OCI-LY7 (cell line): ENCODE measurements at regions not wholly inside any gene's neighbourhood (a gene's known extent, or its start where the extent isn't known, plus 50 kb on each side); places are given as distances from the start of the nearest gene placed in this dataset.

Experiments
- BruUV-seq: library from RNA; stranded (reverse); fragments of 400-500 nt; replicated peaks from 2 replicates; lab custom pipeline; 2021; lab: Mats Ljungman, UMichigan
- CTCF ChIA-PET: fragments of 300-600 bp; sonication (Branson Sonifier 250); formaldehyde crosslinking; loops from one replicate; lab custom pipeline; 2022; ENCODE audit warnings: antibody characterized with exemption; ENCODE audit not compliant: unreplicated experiment; lab: Charles Lee
- POLR2A ChIA-PET: fragments of 300-600 bp; sonication (Branson Sonifier 250); formaldehyde crosslinking; loops from one replicate; lab custom pipeline; 2022; ENCODE audit warnings: antibody characterized with exemption; lab: Charles Lee
- DNase-seq: peaks from one replicate; pipeline ENCODE4 v3.0.0-alpha.2; 2015; ENCODE audit warnings: low spot score
- H2AFZ ChIP-seq: fragments of 200-600 bp; sonication (generic), shearing (Covaris generic); 2 replicates; pipeline ENCODE4 v1.6.1; 2014; ENCODE audit warnings: mild to moderate bottlenecking, antibody characterized with exemption, low read length, moderate library complexity
- H3K27ac ChIP-seq: fragments of 200-600 bp; sonication (generic); 2 replicates; pipeline ENCODE4 v1.5.1; 2014; ENCODE audit warnings: mixed run types, low read depth, mild to moderate bottlenecking, moderate library complexity, low read length, inconsistent platforms; ENCODE audit not compliant: poor library complexity, severe bottlenecking
- H3K36me3 ChIP-seq: fragments of 200-600 bp; sonication (generic); 2 replicates; pipeline ENCODE4 v1.6.1; 2014; ENCODE audit warnings: mild to moderate bottlenecking, antibody characterized with exemption, low read length, moderate library complexity, mixed read lengths; ENCODE audit not compliant: insufficient read depth
- H3K4me1 ChIP-seq: fragments of 200-600 bp; sonication (generic); 2 replicates; pipeline ENCODE4 v1.5.1; 2014; ENCODE audit warnings: mild to moderate bottlenecking, low read length; ENCODE audit not compliant: insufficient read depth, poor library complexity, severe bottlenecking
- H3K4me2 ChIP-seq: fragments of 200-600 bp; sonication (generic); 2 replicates; pipeline ENCODE4 v1.6.1; 2014; ENCODE audit warnings: mild to moderate bottlenecking, low read length
- H3K4me3 ChIP-seq: fragments of 200-600 bp; sonication (generic); 2 replicates; pipeline ENCODE4 v1.5.1; 2014; ENCODE audit warnings: mild to moderate bottlenecking, low read depth, low read length; ENCODE audit not compliant: poor library complexity, severe bottlenecking
- H3K79me2 ChIP-seq: fragments of 200-600 bp; sonication (generic); 2 replicates; pipeline ENCODE4 v1.6.1; 2016; ENCODE audit warnings: low read depth, mild to moderate bottlenecking, low read length, moderate library complexity, mixed read lengths; ENCODE audit not compliant: insufficient read depth
- H3K9me2 ChIP-seq: fragments of 200-600 bp; sonication (generic); 2 replicates; pipeline ENCODE4 v1.6.1; 2016; ENCODE audit warnings: mild to moderate bottlenecking, low read length, mixed read lengths; ENCODE audit not compliant: insufficient read depth
- H3K9me3 ChIP-seq: fragments of 200-600 bp; sonication (generic); 2 replicates; pipeline ENCODE4 v1.6.1; 2014; ENCODE audit warnings: mild to moderate bottlenecking, mixed run types, low read length, mixed read lengths
- H4K20me1 ChIP-seq: fragments of 200-600 bp; sonication (generic); 2 replicates; pipeline ENCODE4 v1.6.1; 2014; ENCODE audit warnings: mild to moderate bottlenecking, antibody characterized with exemption, low read length, moderate library complexity, mixed read lengths; ENCODE audit not compliant: insufficient read depth
- EZH2phosphoT487 ChIP-seq: fragments of 200-600 bp; sonication (generic); IDR thresholded peaks from 2 replicates; pipeline ENCODE4 v1.6.1; 2018; ENCODE audit warnings: low read depth, borderline replicate concordance, mild to moderate bottlenecking, mixed run types, antibody characterized with exemption, low read length, moderate library complexity, mixed read lengths
- intact Hi-C: fragments of 100-400 bp; cut with micrococcal nuclease; formaldehyde crosslinking; loops from one replicate; pipeline ENCODE4 v1.10.0; 2022; ENCODE audit not compliant: unreplicated experiment
- TF ChIP-seq, protein P1 (sequence below): fragments of 200-600 bp; sonication (generic); conservative IDR thresholded peaks from 2 replicates; pipeline ENCODE4 v1.5.1; 2014; ENCODE audit warnings: mild to moderate bottlenecking, antibody characterized with exemption, low read length, moderate library complexity, mixed read lengths

DNA sequence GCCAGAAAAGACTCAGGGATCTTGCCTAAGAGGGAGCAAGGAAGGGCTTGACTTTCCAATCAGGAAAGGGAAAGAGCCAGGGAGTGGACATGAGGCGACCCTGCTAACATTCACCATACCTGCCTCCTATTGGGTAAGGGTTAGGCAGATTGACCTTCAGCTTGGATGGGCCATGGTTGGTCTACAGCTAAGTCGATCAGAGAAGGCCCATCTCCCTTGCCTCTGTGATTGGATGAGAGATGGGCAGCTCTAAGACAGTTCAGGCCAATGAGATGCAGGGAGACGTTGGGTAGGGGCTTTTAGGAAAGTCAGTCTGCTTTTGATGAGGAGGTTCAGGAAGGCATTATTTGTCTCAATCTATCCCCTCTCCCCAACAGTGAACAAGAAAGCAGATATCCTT, 135.0 kb upstream of the STC2 start:
- intact Hi-C loops = no loop called here
- ChIA-PET POLR2A (no interaction called here), CTCF (no interaction called here)
- no peaks in the 10 kb centered on the region for H3K36me3 ChIP-seq
- TF ChIP-seq, protein P1, sequence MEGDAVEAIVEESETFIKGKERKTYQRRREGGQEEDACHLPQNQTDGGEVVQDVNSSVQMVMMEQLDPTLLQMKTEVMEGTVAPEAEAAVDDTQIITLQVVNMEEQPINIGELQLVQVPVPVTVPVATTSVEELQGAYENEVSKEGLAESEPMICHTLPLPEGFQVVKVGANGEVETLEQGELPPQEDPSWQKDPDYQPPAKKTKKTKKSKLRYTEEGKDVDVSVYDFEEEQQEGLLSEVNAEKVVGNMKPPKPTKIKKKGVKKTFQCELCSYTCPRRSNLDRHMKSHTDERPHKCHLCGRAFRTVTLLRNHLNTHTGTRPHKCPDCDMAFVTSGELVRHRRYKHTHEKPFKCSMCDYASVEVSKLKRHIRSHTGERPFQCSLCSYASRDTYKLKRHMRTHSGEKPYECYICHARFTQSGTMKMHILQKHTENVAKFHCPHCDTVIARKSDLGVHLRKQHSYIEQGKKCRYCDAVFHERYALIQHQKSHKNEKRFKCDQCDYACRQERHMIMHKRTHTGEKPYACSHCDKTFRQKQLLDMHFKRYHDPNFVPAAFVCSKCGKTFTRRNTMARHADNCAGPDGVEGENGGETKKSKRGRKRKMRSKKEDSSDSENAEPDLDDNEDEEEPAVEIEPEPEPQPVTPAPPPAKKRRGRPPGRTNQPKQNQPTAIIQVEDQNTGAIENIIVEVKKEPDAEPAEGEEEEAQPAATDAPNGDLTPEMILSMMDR = no peak
- no peak for TF ChIP-seq EZH2phosphoT487
- H3K9me3 ChIP-seq = 0 out of 2 replicates have a peak, but pooled peaks cover 8% of the 10 kb centered on the region
- no peaks in the 10 kb centered on the region for H3K4me1 ChIP-seq
- H3K4me3 ChIP-seq = no peak overlapping the region
- no peak overlapping the region for H2AFZ ChIP-seq
- H3K4me2 ChIP-seq = no peak overlapping the region
- no TSS peak for BruUV-seq
- no peaks in the 10 kb centered on the region for H3K79me2 ChIP-seq
- no peaks in the 10 kb centered on the region for H4K20me1 ChIP-seq
- no peak for DNase-seq
- no peaks in the 10 kb centered on the region for H3K9me2 ChIP-seq
- H3K27ac ChIP-seq = no peak overlapping the region

DNA sequence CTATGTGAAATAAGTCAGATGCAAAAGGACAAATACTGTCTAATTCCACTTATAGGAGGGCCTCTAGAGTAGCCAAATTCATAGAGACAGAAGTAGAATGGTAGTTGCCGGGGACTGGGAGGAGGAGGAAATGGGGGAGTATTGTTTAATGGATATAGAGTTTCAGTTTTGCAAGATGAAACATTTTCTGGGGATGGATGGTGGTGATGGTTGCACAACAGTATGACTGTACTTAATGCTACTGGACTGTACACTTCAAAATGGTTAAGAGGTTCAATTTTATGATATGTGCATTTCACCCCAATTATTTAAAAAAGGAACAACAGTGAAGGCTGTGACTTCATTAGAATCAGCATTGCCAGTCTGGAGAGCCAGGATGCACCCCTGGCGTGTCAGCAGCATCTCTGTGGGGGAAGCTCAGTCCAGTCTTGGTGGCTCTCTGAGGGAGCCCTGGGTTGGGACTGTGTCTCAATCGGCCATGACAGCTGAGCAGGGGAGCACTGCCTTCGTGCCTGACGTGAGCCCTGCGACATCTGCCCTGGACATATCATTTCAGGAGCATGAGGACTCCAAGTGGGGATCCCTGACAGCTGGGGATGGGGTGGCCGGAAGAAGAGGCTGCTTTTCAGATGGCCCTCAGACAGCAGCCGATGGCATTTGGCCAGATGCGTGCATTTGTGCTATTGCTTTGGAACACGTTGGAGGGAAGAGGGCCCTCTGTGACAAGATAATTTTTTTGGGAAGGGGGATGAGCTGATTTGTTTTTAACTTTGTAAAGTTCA, 130.8 kb upstream of the STC2 start:
- no peak overlapping the region for H3K27ac ChIP-seq
- H3K4me1 ChIP-seq = no peaks in the 10 kb centered on the region
- POLR2A ChIA-PET = no interaction called here

DNA sequence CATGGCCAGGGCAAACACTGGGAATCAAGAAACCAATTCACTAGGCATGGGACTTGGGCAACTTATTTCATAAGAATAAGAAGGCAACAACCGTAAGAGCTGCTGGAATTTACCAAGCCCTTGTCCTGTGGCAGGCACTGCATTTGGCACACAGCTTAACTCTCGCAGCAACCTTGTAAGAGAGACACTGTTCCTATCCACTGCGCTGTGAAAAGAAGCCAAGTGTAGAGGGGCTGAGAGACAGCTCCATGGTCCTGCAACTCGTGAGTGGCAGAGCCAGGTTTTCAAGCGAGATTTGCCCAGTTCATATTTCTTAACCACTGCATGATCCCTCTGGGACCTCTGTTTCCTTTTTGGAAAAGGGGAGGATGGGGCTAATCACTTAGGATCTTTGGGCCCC, 129.3 kb upstream of the STC2 start:
- Histone ChIP-seq H3K4me2 (no peak overlapping the region), H3K79me2 (no peaks in the 10 kb centered on the region), H3K9me2 (no peaks in the 10 kb centered on the region), H3K27ac (no peak overlapping the region), H3K9me3 (no peaks in the 10 kb centered on the region), H3K36me3 (no peaks in the 10 kb centered on the region), H3K4me1 (no peaks in the 10 kb centered on the region), H4K20me1 (no peaks in the 10 kb centered on the region), H2AFZ (no peak overlapping the region), H3K4me3 (no peak overlapping the region)
- no peak for DNase-seq
- POLR2A ChIA-PET = no interaction called here
- TF ChIP-seq, protein P1 = no peak
- CTCF ChIA-PET = no interaction called here
- intact Hi-C loops = no loop called here
- no TSS peak for BruUV-seq

More for the DNA sequence above, 130.8 kb upstream of the STC2 start:
- H3K4me3 ChIP-seq = no peak overlapping the region
- no TSS peak for BruUV-seq
- CTCF ChIA-PET = no interaction called here
- H3K36me3 ChIP-seq = no peaks in the 10 kb centered on the region
- H3K9me2 ChIP-seq = no peaks in the 10 kb centered on the region
- no peaks in the 10 kb centered on the region for H3K9me3 ChIP-seq
- TF ChIP-seq, protein P1 = no peak
- TF ChIP-seq EZH2phosphoT487 = no peak
- intact Hi-C loops = no loop called here
- no peaks in the 10 kb centered on the region for H4K20me1 ChIP-seq
- no peaks in the 10 kb centered on the region for H3K79me2 ChIP-seq
- H3K4me2 ChIP-seq = no peak overlapping the region
- H2AFZ ChIP-seq = no peak overlapping the region
- no peak for DNase-seq
